H1 (cell line): ENCODE measurements at regions not wholly inside any gene's neighbourhood (a gene's known extent, or its start where the extent isn't known, plus 50 kb on each side); places are given as distances from the start of the nearest gene placed in this dataset.

ENCODE experiments used
- BRCA1 ChIP-seq: IDR thresholded peaks from 2 replicates; pipeline ENCODE4 v1.6.1; 2012; ENCODE audit warnings: low read depth, low read length, improper control_type of control experiment
- CHD2 ChIP-seq: IDR thresholded peaks from 2 replicates; pipeline ENCODE4 v1.6.1; 2012; ENCODE audit warnings: low read length, improper control_type of control experiment
- EZH2 ChIP-seq: fragments of 200-600 bp; sonication (generic); IDR thresholded peaks from 2 replicates; pipeline ENCODE4 v1.7.1; 2012; ENCODE audit warnings: low read depth, mild to moderate bottlenecking, moderate library complexity, low read length, inconsistent platforms; ENCODE audit not compliant: severe bottlenecking
- HDAC2 ChIP-seq, 2 experiments: fragments of 300-600 bp in 1 of 2; sonication (generic) in 1 of 2; IDR thresholded peaks; 2 replicates each; pipeline ENCODE4 v1.6.1; 2011 to 2012; ENCODE audit warnings: low read depth in 2 of 2, low read length in 2 of 2, mild to moderate bottlenecking in 2 of 2, moderate library complexity in 2 of 2, borderline replicate concordance in 1 of 2, inconsistent platforms in 1 of 2
- POLR2A ChIP-seq, 2 experiments: IDR thresholded peaks; 1 replicate in 1 of 2; 2 replicates in 1 of 2; pipeline ENCODE4 v1.6.1; 2011; ENCODE audit warnings: low read depth in 2 of 2, low read length in 2 of 2, mild to moderate bottlenecking in 2 of 2; ENCODE audit errors: control extremely low read depth in 1 of 2
- POLR2AphosphoS5 ChIP-seq: IDR thresholded peaks from 2 replicates; pipeline ENCODE4 v1.6.1; 2011; ENCODE audit warnings: low read depth, low read length
- SIN3A ChIP-seq, 2 experiments: IDR thresholded peaks in 1 of 2; conservative IDR thresholded peaks in 1 of 2; 2 replicates each; pipeline ENCODE4 v1.6.1; 2011 to 2012; ENCODE audit warnings: low read length in 2 of 2, improper control_type of control experiment in 1 of 2, low read depth in 1 of 2, mild to moderate bottlenecking in 1 of 2
- SUZ12 ChIP-seq: fragments of 200-600 bp; sonication (generic); IDR thresholded peaks from 2 replicates; pipeline ENCODE4 v1.6.1; 2012; ENCODE audit warnings: mild to moderate bottlenecking, inconsistent platforms, low read length, moderate library complexity, mixed read lengths
- YY1 ChIP-seq: IDR thresholded peaks from 2 replicates; pipeline ENCODE4 v1.6.1; 2011; ENCODE audit warnings: low read depth, mild to moderate bottlenecking, low read length
- TF ChIP-seq, protein P1 (sequence below), 3 experiments: IDR thresholded peaks; 1 replicate in 2 of 3; 2 replicates in 1 of 3; pipeline versions ENCODE4 v1.5.1 to v1.6.1; 2011; ENCODE audit warnings: low read length in 3 of 3, mild to moderate bottlenecking in 3 of 3, inconsistent platforms in 2 of 3, low read depth in 1 of 3, moderate library complexity in 1 of 3; ENCODE audit not compliant: insufficient read depth in 1 of 3; ENCODE audit errors: control extremely low read depth in 1 of 3
- TF ChIP-seq, protein P2 (sequence below): IDR thresholded peaks from 2 replicates; pipeline ENCODE4 v1.6.1; 2011; ENCODE audit warnings: low read length, improper control_type of control experiment
- TF ChIP-seq, protein P3 (sequence below): IDR thresholded peaks from 2 replicates; pipeline ENCODE4 v1.6.1; 2012; ENCODE audit warnings: inconsistent platforms

DNA sequence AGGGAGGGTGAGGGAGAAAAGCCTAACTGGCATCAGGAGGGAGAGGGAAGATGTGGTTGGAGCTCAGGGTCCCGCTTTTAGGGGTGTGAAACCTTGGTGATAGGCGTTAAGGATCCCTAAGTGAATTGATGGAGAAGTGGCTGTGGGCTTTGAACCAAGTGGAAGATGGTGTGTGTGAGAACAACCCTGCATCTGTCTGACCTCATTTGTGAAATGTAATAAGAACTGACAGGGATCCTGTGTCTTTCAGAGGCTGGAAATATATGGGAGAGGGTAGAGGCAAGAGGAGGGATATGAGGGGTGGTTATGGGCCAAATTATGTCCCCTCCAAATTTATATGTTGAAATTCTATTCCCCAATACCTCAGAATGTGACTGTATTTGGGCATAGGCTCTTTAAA is 63.8 kb upstream of the NRXN3 start:
- TF ChIP-seq, protein P1, sequence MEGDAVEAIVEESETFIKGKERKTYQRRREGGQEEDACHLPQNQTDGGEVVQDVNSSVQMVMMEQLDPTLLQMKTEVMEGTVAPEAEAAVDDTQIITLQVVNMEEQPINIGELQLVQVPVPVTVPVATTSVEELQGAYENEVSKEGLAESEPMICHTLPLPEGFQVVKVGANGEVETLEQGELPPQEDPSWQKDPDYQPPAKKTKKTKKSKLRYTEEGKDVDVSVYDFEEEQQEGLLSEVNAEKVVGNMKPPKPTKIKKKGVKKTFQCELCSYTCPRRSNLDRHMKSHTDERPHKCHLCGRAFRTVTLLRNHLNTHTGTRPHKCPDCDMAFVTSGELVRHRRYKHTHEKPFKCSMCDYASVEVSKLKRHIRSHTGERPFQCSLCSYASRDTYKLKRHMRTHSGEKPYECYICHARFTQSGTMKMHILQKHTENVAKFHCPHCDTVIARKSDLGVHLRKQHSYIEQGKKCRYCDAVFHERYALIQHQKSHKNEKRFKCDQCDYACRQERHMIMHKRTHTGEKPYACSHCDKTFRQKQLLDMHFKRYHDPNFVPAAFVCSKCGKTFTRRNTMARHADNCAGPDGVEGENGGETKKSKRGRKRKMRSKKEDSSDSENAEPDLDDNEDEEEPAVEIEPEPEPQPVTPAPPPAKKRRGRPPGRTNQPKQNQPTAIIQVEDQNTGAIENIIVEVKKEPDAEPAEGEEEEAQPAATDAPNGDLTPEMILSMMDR (IDR thresholded peaks at IDR 0.05; ENCODE audit: control extremely low read depth in 1 of 3, insufficient read depth in 1 of 3, low read depth in 1 of 3, low read length in 3 of 3): no peak
- TF ChIP-seq, protein P2, sequence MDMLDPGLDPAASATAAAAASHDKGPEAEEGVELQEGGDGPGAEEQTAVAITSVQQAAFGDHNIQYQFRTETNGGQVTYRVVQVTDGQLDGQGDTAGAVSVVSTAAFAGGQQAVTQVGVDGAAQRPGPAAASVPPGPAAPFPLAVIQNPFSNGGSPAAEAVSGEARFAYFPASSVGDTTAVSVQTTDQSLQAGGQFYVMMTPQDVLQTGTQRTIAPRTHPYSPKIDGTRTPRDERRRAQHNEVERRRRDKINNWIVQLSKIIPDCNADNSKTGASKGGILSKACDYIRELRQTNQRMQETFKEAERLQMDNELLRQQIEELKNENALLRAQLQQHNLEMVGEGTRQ: no peak
- TF ChIP-seq YY1 (no peak), HDAC2 (IDR thresholded peaks at IDR 0.05; ENCODE audit: borderline replicate concordance in 1 of 2, low read depth in 2 of 2, low read length in 2 of 2) (no peak), BRCA1 (no peak), POLR2A (IDR thresholded peaks at IDR 0.05; ENCODE audit: control extremely low read depth in 1 of 2, low read depth in 2 of 2, low read length in 2 of 2) (no peak), SIN3A (conservative IDR thresholded peaks at IDR 0.05 in 1 of 2, IDR thresholded peaks at IDR 0.05 in 1 of 2; ENCODE audit: low read depth in 1 of 2, low read length in 2 of 2) (no peak), CHD2 (no peak), POLR2AphosphoS5 (no peak), SUZ12 (no peak), EZH2 (no peak)
- TF ChIP-seq, protein P3, sequence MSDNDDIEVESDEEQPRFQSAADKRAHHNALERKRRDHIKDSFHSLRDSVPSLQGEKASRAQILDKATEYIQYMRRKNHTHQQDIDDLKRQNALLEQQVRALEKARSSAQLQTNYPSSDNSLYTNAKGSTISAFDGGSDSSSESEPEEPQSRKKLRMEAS: no peak
